ENCODE measurements at regions not wholly inside any gene's neighbourhood (a gene's known extent, or its start where the extent isn't known, plus 50 kb on each side); places are given as distances from the start of the nearest gene placed in this dataset.

DNA sequence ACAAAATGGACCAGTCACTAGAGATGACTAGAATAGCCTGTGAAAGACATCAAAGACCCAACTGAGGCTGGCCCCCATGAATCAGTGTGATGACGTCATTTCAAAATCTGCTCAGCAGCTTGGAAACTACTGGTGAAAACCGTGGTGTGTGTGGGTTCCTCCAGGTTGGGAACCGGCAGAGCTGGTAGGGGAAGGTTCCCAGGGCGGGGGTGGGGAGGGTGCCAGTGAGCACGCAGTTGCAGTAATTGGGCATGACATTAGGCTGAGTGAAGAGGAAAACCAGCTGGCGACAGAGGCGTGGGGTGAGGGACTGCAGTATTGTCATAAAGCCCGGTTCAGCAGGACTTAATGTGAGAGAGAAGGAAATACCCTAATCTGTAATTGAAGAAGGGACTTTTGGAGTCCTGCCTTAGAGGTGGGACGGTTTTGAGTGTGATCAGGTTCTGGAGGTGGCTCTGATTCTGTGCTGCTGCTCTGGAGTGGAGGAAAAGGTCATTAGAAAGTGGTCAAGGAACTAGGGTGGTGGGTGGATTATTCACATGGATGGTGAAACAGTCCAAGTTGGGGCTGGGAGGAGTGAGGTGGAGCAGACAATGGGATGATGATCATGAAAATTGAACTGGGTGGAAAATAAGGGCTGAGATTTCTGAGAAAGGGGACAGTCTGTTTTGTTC is 52.0 kb upstream of the MTHFD1L start (continued):
- TF ChIP-seq, protein P1, sequence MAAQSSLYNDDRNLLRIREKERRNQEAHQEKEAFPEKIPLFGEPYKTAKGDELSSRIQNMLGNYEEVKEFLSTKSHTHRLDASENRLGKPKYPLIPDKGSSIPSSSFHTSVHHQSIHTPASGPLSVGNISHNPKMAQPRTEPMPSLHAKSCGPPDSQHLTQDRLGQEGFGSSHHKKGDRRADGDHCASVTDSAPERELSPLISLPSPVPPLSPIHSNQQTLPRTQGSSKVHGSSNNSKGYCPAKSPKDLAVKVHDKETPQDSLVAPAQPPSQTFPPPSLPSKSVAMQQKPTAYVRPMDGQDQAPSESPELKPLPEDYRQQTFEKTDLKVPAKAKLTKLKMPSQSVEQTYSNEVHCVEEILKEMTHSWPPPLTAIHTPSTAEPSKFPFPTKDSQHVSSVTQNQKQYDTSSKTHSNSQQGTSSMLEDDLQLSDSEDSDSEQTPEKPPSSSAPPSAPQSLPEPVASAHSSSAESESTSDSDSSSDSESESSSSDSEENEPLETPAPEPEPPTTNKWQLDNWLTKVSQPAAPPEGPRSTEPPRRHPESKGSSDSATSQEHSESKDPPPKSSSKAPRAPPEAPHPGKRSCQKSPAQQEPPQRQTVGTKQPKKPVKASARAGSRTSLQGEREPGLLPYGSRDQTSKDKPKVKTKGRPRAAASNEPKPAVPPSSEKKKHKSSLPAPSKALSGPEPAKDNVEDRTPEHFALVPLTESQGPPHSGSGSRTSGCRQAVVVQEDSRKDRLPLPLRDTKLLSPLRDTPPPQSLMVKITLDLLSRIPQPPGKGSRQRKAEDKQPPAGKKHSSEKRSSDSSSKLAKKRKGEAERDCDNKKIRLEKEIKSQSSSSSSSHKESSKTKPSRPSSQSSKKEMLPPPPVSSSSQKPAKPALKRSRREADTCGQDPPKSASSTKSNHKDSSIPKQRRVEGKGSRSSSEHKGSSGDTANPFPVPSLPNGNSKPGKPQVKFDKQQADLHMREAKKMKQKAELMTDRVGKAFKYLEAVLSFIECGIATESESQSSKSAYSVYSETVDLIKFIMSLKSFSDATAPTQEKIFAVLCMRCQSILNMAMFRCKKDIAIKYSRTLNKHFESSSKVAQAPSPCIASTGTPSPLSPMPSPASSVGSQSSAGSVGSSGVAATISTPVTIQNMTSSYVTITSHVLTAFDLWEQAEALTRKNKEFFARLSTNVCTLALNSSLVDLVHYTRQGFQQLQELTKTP (IDR thresholded peaks at IDR 0.05; ENCODE audit: low read depth in 1 of 2, partially characterized antibody in 2 of 2) = no peak
- TF ChIP-seq DLX4 (CRISPR knock-in tag; IDR thresholded peaks at IDR 0.05) (no peak), OTX1 (CRISPR knock-in tag; IDR thresholded peaks at IDR 0.05) (no peak), TSHZ1 (CRISPR knock-in tag; IDR thresholded peaks at IDR 0.05) (no peak), MTF1 (CRISPR knock-in tag; IDR thresholded peaks at IDR 0.05; ENCODE audit: borderline replicate concordance) (no peak), ATF7 (IDR thresholded peaks at IDR 0.05) (peak; percentile 92), POLR2B (IDR thresholded peaks at IDR 0.05; ENCODE audit: low read depth, partially characterized antibody) (no peak), ATF4 (CRISPR knock-in tag; IDR thresholded peaks at IDR 0.05) (no peak), ZNF174 (CRISPR knock-in tag; IDR thresholded peaks at IDR 0.05) (no peak), YBX1 (IDR thresholded peaks at IDR 0.05) (no peak), BCOR (IDR thresholded peaks at IDR 0.05) (no peak), ZNF518B (CRISPR knock-in tag; IDR thresholded peaks at IDR 0.05) (no peak), JUNB (CRISPR knock-in tag; conservative IDR thresholded peaks at IDR 0.05) (peak; percentile 59; the same call in 1 of the 2 replicates)
- TF ChIP-seq, protein P2, sequence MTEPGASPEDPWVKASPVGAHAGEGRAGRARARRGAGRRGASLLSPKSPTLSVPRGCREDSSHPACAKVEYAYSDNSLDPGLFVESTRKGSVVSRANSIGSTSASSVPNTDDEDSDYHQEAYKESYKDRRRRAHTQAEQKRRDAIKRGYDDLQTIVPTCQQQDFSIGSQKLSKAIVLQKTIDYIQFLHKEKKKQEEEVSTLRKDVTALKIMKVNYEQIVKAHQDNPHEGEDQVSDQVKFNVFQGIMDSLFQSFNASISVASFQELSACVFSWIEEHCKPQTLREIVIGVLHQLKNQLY (CRISPR knock-in tag; conservative IDR thresholded peaks at IDR 0.05) = no peak
